GM12891 (cell line): ENCODE measurements at regions not wholly inside any gene's neighbourhood (a gene's known extent, or its start where the extent isn't known, plus 50 kb on each side); places are given as distances from the start of the nearest gene placed in this dataset.

Source experiments
- POLR2A ChIP-seq: IDR thresholded peaks from 2 replicates; pipeline ENCODE4 v1.6.1; 2011; ENCODE audit warnings: low read depth, low read length, control low read depth
- POLR2AphosphoS5 ChIP-seq: IDR thresholded peaks from 2 replicates; pipeline ENCODE4 v1.6.1; 2011; ENCODE audit warnings: low read depth, low read length, control low read depth

- TF ChIP-seq POLR2A (no peak), POLR2AphosphoS5 (no peak)
Measured at GRCh38 chr18:25425024-25425423, 73.1 kb upstream of the ZNF521 start.
